KOPT-K1 (cell line): ENCODE measurements at regions not wholly inside any gene's neighbourhood (a gene's known extent, or its start where the extent isn't known, plus 50 kb on each side); places are given as distances from the start of the nearest gene placed in this dataset.

ENCODE experiments used
- H3K27ac ChIP-seq: fragments of 200-600 bp; sonication (generic); 2 replicates; pipeline ENCODE4 v1.5.1; 2016; ENCODE audit warnings: antibody characterized with exemption, mild to moderate bottlenecking, low read depth, low read length; ENCODE audit not compliant: poor library complexity, severe bottlenecking
- H3K36me3 ChIP-seq: fragments of 200-600 bp; sonication (generic); 2 replicates; pipeline ENCODE4 v1.5.1; 2017; ENCODE audit warnings: antibody characterized with exemption, mild to moderate bottlenecking, low read length, moderate library complexity; ENCODE audit not compliant: insufficient read depth
- H3K9me3 ChIP-seq: fragments of 200-600 bp; sonication (generic); 2 replicates; pipeline ENCODE4 v1.5.1; 2017; ENCODE audit warnings: antibody characterized with exemption, low read length, mild to moderate bottlenecking; ENCODE audit not compliant: insufficient read depth, poor library complexity, severe bottlenecking

GRCh38 chr6:23106951-23107350 is 537.6 kb downstream of the HDGFL1 start:
- H3K9me3 ChIP-seq, result no peaks in the 10 kb centered on the region
- no peaks in the 10 kb centered on the region for H3K36me3 ChIP-seq
- no peak overlapping the region for H3K27ac ChIP-seq

GRCh38 chr6:23111984-23112383 is 542.6 kb downstream of the HDGFL1 start:
- no peak overlapping the region for H3K27ac ChIP-seq
- H3K9me3 ChIP-seq, result peaks cover 20% of the 10 kb centered on the region
- H3K36me3 ChIP-seq, result no peaks in the 10 kb centered on the region

- H3K27ac ChIP-seq, result no peak overlapping the region
- H3K9me3 ChIP-seq, result peaks cover 20% of the 10 kb centered on the region
- no peaks in the 10 kb centered on the region for H3K36me3 ChIP-seq
These were observed 545.6 kb downstream of the HDGFL1 start for GRCh38 chr6:23114812-23115504.

- H3K36me3 ChIP-seq, result no peaks in the 10 kb centered on the region
These were observed 568.2 kb downstream of the HDGFL1 start for GRCh38 chr6:23137611-23138010.

GRCh38 chr6:23140871-23141270 is 571.5 kb downstream of the HDGFL1 start:
- Histone ChIP-seq H3K27ac (no peak overlapping the region), H3K36me3 (no peaks in the 10 kb centered on the region), H3K9me3 (peaks cover 14% of the 10 kb centered on the region)

More at GRCh38 chr6:23137611-23138010, 568.2 kb downstream of the HDGFL1 start:
- peaks cover 14% of the 10 kb centered on the region for H3K9me3 ChIP-seq
- no peak overlapping the region for H3K27ac ChIP-seq

GRCh38 chr6:23145781-23146180 is 576.4 kb downstream of the HDGFL1 start:
- Histone ChIP-seq H3K27ac (no peak overlapping the region), H3K36me3 (no peaks in the 10 kb centered on the region), H3K9me3 (no peaks in the 10 kb centered on the region)

- no peaks in the 10 kb centered on the region for H3K9me3 ChIP-seq
- H3K27ac ChIP-seq, result no peak overlapping the region
- H3K36me3 ChIP-seq, result no peaks in the 10 kb centered on the region
These were observed 584.8 kb downstream of the HDGFL1 start for GRCh38 chr6:23154159-23154558.

GRCh38 chr6:23170049-23170448 is 600.7 kb downstream of the HDGFL1 start:
- H3K27ac ChIP-seq, result no peak overlapping the region
- peaks cover 4% of the 10 kb centered on the region for H3K9me3 ChIP-seq

GRCh38 chr6:23173234-23173633 is 603.9 kb downstream of the HDGFL1 start:
- H3K9me3 ChIP-seq, result peaks cover 4% of the 10 kb centered on the region
- no peaks in the 10 kb centered on the region for H3K36me3 ChIP-seq
- no peak overlapping the region for H3K27ac ChIP-seq

More at GRCh38 chr6:23170049-23170448, 600.7 kb downstream of the HDGFL1 start:
- no peaks in the 10 kb centered on the region for H3K36me3 ChIP-seq

- Histone ChIP-seq H3K9me3 (no peaks in the 10 kb centered on the region), H3K27ac (no peak overlapping the region), H3K36me3 (no peaks in the 10 kb centered on the region)
These were observed 605.5 kb downstream of the HDGFL1 start for GRCh38 chr6:23174781-23175361.

GRCh38 chr6:23175391-23175790 is 606.0 kb downstream of the HDGFL1 start:
- H3K9me3 ChIP-seq, result no peaks in the 10 kb centered on the region
- no peaks in the 10 kb centered on the region for H3K36me3 ChIP-seq
- H3K27ac ChIP-seq, result no peak overlapping the region

- Histone ChIP-seq H3K36me3 (no peaks in the 10 kb centered on the region), H3K27ac (no peak overlapping the region), H3K9me3 (no peaks in the 10 kb centered on the region)
These were observed 607.1 kb downstream of the HDGFL1 start for GRCh38 chr6:23176471-23176870.

- Histone ChIP-seq H3K36me3 (no peaks in the 10 kb centered on the region), H3K9me3 (no peaks in the 10 kb centered on the region), H3K27ac (no peak overlapping the region)
These were observed 607.5 kb downstream of the HDGFL1 start for GRCh38 chr6:23176883-23177282.

- Histone ChIP-seq H3K9me3 (no peaks in the 10 kb centered on the region), H3K27ac (no peak overlapping the region), H3K36me3 (no peaks in the 10 kb centered on the region)
These were observed 608.4 kb downstream of the HDGFL1 start for GRCh38 chr6:23177806-23178205.

GRCh38 chr6:23179994-23180393 is 610.6 kb downstream of the HDGFL1 start:
- no peak overlapping the region for H3K27ac ChIP-seq

More at GRCh38 chr6:23179994-23180393, 610.6 kb downstream of the HDGFL1 start:
- H3K9me3 ChIP-seq, result no peaks in the 10 kb centered on the region
- H3K36me3 ChIP-seq, result no peaks in the 10 kb centered on the region
